Activated CD4-positive, alpha-beta T cell treated with anti-CD3 and anti-CD28 coated beads, Interleukin-2, amount 10 ng/mL, durations not matched to agents 7 days and 5 days (primary cell): ENCODE measurements at regions not wholly inside any gene's neighbourhood (a gene's known extent, or its start where the extent isn't known, plus 50 kb on each side); places are given as distances from the start of the nearest gene placed in this dataset.
A peak's percentile ranks its signal among the peaks of the same experiment; 100 is the strongest.

ENCODE experiments used
- CTCF ChIA-PET: fragments of 350-600 bp; sonication (Branson Sonifier 250); formaldehyde crosslinking; loops from one replicate; lab custom pipeline; 2021; ENCODE audit warnings: antibody characterized with exemption; lab: Charles Lee
- POLR2A ChIA-PET: fragments of 350-600 bp; sonication (Branson Sonifier 250); formaldehyde crosslinking; loops from one replicate; lab custom pipeline; 2021; ENCODE audit warnings: antibody characterized with exemption; lab: Charles Lee
- DNase-seq: peaks from one replicate; pipeline ENCODE4 v3.0.0-alpha.2; 2020
- H3K27ac Mint-ChIP-seq: one replicate; pipeline ENCODE4 v1.8.0; 2021; ENCODE audit warnings: mild to moderate bottlenecking, moderate library complexity, mixed read lengths
- H3K27me3 Mint-ChIP-seq: one replicate; pipeline ENCODE4 v1.8.0; 2021; ENCODE audit warnings: mixed read lengths
- H3K36me3 Mint-ChIP-seq: one replicate; pipeline ENCODE4 v1.8.0; 2021; ENCODE audit warnings: low read depth, mixed read lengths
- H3K4me1 Mint-ChIP-seq: one replicate; pipeline ENCODE4 v1.8.0; 2021; ENCODE audit warnings: mixed read lengths
- H3K4me3 Mint-ChIP-seq: one replicate; pipeline ENCODE4 v1.8.0; 2021; ENCODE audit warnings: mild to moderate bottlenecking, moderate library complexity, mixed read lengths
- H3K9me3 Mint-ChIP-seq: one replicate; pipeline ENCODE4 v1.8.0; 2021; ENCODE audit warnings: mixed read lengths

DNA sequence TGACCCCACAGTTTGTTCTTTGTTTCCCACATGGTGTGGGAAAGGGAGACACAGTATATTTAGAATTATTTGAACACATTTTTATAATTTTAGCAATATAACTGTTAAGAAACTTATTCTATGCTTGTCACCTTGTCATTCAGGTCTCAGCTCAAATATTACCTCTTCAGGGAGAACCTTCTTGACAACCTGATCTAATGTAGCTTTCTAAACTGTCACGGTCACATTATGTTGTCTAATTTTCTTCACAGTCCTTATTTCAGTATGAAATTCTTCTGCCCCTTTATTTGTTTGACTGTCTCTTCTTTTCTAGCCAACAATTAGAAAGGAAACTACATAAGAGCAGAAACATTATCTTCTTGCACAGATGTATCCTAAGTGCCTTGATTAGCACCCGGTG, 304.3 kb upstream of the PARD3B start:
- POLR2A ChIA-PET = no interaction called here

DNA sequence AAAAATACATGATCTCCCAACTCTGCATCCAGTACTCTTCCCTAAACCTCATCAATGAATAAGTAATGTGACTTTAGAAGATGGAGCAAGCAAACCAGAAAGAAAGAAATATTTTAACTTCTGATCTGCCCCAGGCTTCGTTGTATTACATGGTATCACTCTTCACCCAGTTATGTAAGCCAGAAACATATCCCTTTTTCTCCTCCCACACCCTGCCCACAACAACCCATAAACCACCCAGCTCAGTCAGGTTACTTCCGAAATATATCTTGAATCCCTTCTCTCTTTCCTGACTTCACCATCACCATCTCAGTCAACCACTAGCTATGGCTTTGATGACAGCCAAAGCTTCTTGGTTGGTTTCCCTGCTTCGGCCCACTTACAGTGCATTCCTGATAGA, 295.8 kb upstream of the PARD3B start:
- POLR2A ChIA-PET = no interaction called here
- H3K27ac Mint-ChIP-seq = no peak overlapping the region
- no peaks in the 10 kb centered on the region for H3K36me3 Mint-ChIP-seq
- no peak for DNase-seq
- CTCF ChIA-PET = no interaction called here
- peaks cover 10% of the 10 kb centered on the region for H3K27me3 Mint-ChIP-seq
- no peaks in the 10 kb centered on the region for H3K4me1 Mint-ChIP-seq
- no peak overlapping the region for H3K4me3 Mint-ChIP-seq
- H3K9me3 Mint-ChIP-seq = no peaks in the 10 kb centered on the region

More for the DNA sequence above, 304.3 kb upstream of the PARD3B start:
- Mint-ChIP-seq H3K27ac (no peak overlapping the region), H3K4me3 (no peak overlapping the region), H3K9me3 (no peaks in the 10 kb centered on the region), H3K27me3 (peaks cover 5% of the 10 kb centered on the region), H3K4me1 (peaks cover 9% of the 10 kb centered on the region), H3K36me3 (no peaks in the 10 kb centered on the region)
- CTCF ChIA-PET = no interaction called here
- no peak for DNase-seq

DNA sequence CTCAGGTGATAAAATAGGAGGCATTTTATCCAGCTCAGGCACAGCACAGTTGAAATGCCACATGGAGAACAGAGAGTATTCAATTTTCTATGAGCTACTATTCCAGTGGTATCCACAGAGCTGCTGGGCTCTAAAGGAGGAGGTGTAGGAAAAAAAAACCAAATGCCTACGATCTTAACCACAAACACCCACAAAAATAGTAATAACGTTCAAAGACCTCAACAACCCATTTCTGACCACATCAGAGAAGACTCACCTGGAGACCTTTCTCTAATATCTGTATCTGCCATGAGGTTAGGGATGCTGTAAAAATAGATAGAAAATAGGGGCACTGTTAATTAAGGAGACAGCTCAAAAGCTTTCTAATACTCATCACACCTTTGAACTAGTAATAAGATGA, 294.6 kb upstream of the PARD3B start:
- Mint-ChIP-seq H3K9me3 (no peaks in the 10 kb centered on the region), H3K36me3 (no peaks in the 10 kb centered on the region), H3K27ac (no peak overlapping the region), H3K27me3 (peaks cover 10% of the 10 kb centered on the region), H3K4me1 (no peaks in the 10 kb centered on the region), H3K4me3 (no peak overlapping the region)
- POLR2A ChIA-PET = interaction anchor here (0.6 kb wide), 1 partner anchor 49 kb away, joined by 3 read pairs; no protein-coding TSS in a partner anchor
- DNase-seq = no peak
- CTCF ChIA-PET = interaction anchor here (1.0 to 1.8 kb wide), 3 partner anchors 9 to 135 kb away, joined by 3 to 5 read pairs (median 3); no protein-coding TSS in a partner anchor

DNA sequence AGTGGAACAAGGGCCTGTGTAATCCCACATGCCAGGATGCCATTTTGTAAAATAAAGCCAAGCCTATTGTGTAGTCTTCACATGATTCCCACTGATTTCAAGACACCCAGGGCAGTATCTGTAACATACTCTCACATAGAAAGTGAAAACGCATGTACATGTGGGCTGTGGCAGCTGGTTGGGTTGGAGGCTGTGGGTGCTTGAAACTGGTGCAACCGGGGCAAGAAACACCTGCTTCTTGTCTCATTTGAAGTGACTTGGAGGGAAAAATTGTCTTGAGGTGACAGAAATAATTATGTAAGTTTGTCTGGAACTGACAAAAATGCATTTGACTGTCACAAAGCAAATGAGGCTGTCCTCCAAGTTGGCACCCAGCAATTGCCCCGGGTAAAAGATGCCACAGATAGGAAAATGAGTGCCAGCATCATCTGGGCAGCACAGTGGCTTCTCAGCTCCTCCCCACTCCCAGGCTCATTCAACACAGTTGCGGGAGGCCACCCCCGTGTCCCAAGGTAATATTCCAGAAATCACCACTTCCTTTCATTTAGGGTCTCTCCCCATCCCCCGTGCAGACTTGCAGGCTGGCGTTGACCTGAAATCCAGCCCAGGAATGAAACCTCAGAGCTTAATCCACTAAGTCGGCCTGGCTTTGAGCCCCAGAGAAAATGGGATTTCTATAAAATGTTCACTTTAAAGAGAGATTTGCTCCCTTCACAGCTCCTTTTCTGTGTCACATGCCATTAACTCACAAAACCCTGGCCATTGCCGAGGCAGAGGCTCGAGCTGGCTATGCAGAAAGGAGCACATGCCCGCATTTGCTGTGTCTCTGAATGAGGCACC, 293.9 kb upstream of the PARD3B start:
- ChIA-PET CTCF (interaction anchor here (1.0 to 1.8 kb wide), 3 partner anchors 8 to 135 kb away, joined by 3 to 5 read pairs (median 3); no protein-coding TSS in a partner anchor), POLR2A (interaction anchor here (0.7 kb wide), 1 partner anchor 187 kb away, joined by 4 read pairs; no protein-coding TSS in a partner anchor)
- no peak for DNase-seq
- Mint-ChIP-seq H3K36me3 (no peaks in the 10 kb centered on the region), H3K27ac (no peak overlapping the region), H3K4me3 (no peak overlapping the region), H3K27me3 (peaks cover 10% of the 10 kb centered on the region), H3K9me3 (no peaks in the 10 kb centered on the region), H3K4me1 (no peaks in the 10 kb centered on the region)

DNA sequence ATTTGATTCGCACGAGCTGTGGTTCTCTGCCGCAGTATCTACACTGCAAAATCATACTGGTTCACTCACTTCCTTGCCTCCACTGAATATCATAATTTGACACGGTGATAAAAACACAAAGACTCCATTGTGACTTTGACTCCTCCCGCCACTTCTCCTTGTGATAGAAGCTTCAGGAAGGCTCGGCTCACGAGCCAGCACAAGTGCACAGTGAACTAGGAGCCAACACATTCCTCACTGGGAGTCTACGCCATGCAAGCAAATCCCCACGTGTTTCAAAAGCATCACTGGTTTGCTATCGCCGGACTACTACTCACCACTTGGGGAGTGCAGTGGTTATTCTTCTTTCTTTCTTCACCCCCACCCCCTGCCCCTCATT, 293.3 kb upstream of the PARD3B start:
- H3K27ac Mint-ChIP-seq = no peak overlapping the region
- no peak for DNase-seq
- H3K4me3 Mint-ChIP-seq = no peak overlapping the region
- H3K4me1 Mint-ChIP-seq = no peaks in the 10 kb centered on the region
- no peaks in the 10 kb centered on the region for H3K9me3 Mint-ChIP-seq
- peaks cover 10% of the 10 kb centered on the region for H3K27me3 Mint-ChIP-seq
- ChIA-PET POLR2A (interaction anchor here (0.7 kb wide), 1 partner anchor 188 kb away, joined by 4 read pairs; no protein-coding TSS in a partner anchor), CTCF (no interaction called here)
- no peaks in the 10 kb centered on the region for H3K36me3 Mint-ChIP-seq

DNA sequence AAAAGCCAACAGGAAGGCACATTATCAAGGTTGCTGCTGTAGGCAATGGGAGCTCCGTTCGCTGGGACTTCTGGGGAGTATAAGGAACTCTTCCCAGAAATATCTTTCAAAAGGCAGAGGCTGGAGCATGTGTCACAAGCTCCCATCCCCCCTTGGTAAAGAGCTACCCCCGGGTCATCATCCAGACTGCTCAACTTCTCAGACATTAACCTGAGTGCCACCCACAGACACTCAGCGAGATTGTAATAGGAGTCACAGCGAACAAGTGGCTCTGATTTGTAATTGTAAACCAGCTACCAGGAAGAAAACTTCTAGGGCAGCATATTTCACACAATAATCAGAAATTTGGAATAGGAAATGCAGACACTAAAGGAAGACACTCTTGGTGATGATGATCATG, 290.2 kb upstream of the PARD3B start:
- no peaks in the 10 kb centered on the region for H3K36me3 Mint-ChIP-seq
- ChIA-PET CTCF (no interaction called here), POLR2A (no interaction called here)
- DNase-seq = no peak
- H3K4me1 Mint-ChIP-seq = no peaks in the 10 kb centered on the region
- H3K9me3 Mint-ChIP-seq = no peaks in the 10 kb centered on the region
- H3K4me3 Mint-ChIP-seq = no peak overlapping the region
- H3K27ac Mint-ChIP-seq = no peak overlapping the region
- H3K27me3 Mint-ChIP-seq = peaks cover 22% of the 10 kb centered on the region

DNA sequence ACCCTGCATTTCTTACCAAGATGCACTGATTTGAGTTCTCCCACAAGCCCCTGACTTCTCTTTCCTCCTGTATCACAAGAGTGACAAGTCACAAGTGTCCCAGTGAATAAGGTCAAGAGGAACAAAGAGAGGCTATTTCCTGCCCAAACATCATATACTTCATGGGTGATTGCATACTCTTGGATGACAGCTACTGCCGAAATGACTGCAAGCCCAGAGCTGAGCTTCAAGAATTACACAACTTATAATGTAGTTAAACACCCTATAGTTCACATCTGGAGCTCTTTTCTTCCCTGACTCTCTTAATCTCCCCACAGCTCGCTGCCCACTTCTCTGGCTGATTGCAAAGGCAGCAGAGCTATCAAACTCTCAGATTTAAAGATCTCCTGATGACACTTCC, 289.7 kb upstream of the PARD3B start:
- Mint-ChIP-seq H3K27ac (no peak overlapping the region), H3K27me3 (peaks cover 23% of the 10 kb centered on the region), H3K9me3 (no peaks in the 10 kb centered on the region), H3K36me3 (no peaks in the 10 kb centered on the region), H3K4me3 (no peak overlapping the region), H3K4me1 (no peaks in the 10 kb centered on the region)
- DNase-seq = no peak
- ChIA-PET CTCF (no interaction called here), POLR2A (no interaction called here)

DNA sequence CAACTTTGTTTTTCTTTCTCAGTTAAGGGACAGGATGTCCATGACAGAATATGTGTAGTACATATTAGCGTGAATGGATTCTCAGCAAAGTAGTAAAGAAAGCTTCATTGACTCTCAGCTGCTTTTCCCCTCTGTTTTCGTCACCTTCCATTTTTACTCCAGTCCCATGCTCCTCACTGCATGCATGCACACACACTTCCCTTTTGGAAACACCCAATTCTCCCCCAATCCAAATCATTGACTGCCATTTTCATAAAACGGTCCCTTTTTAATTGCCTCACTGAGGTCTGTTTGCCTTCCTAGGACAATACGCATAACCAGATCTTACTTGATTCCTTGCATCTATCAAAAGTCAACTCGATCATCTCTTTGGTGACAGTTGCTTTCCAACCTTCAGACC, 287.5 kb upstream of the PARD3B start:
- Mint-ChIP-seq H3K4me3 (no peak overlapping the region), H3K9me3 (no peaks in the 10 kb centered on the region), H3K27ac (no peak overlapping the region), H3K4me1 (no peaks in the 10 kb centered on the region), H3K36me3 (no peaks in the 10 kb centered on the region), H3K27me3 (peaks cover 21% of the 10 kb centered on the region)
- DNase-seq = no peak
- POLR2A ChIA-PET = no interaction called here
- CTCF ChIA-PET = interaction anchor here (1.1 kb wide), 1 partner anchor 112 kb away, joined by 3 read pairs; no protein-coding TSS in a partner anchor

DNA sequence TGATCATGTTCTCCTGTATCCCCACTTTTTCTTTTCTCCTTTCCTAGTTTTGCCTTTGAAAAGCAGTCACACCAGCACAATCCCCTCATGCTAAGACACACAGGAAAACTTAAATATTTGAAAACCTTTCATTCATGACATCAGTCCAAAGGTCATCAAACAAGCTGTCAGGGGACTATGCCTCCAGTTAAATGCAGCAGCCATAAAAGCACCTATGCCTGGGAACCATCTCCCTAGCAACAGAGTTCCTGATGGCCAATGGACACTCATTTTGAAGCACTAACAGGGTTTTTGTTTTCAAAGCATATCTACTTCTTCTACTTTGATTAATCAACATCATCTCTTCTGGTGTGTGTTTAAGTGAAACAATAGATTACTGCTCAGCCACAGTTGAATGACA, 286.4 kb upstream of the PARD3B start:
- CTCF ChIA-PET = interaction anchor here (1.1 to 2.1 kb wide), 2 partner anchors 8 to 113 kb away, joined by 3 to 5 read pairs; no protein-coding TSS in a partner anchor
- no peak overlapping the region for H3K27ac Mint-ChIP-seq
- no peaks in the 10 kb centered on the region for H3K36me3 Mint-ChIP-seq
- H3K4me3 Mint-ChIP-seq = no peak overlapping the region
- no peak for DNase-seq
- H3K9me3 Mint-ChIP-seq = no peaks in the 10 kb centered on the region
- POLR2A ChIA-PET = no interaction called here
- no peaks in the 10 kb centered on the region for H3K4me1 Mint-ChIP-seq
- H3K27me3 Mint-ChIP-seq = peaks cover 25% of the 10 kb centered on the region

DNA sequence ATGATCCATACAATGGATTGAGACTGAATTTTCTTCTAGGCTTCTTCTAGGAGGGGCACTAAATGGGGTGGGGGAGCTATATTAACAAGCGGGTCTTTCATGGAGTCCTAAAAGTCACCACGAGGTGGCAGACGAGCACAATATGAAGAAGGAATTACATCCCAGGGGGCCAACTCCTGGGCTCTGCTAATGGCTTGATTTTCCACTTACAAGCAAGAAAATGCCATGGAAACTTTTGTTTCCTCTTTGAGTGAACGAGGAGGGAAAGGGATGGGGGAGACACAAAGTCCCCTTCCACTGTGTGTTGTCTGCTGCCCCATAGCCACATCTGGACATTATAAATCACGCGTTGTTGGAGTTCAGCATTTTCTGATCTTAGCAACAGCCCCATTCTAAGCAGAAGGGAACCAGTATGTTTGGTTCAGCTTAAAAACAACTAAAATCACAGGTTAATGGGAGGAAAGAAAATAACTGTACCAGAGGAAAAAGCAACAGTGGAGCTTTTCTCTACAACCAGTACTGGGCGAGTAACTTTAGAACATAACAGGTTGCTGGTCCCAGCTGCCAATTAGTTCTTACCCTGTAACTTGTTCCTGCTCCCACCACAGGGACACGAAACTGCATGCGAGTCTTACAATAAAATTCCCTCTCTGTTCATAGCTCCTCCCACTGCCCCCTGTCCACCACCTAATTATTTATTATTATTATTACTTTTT, 285.0 kb upstream of the PARD3B start:
- Mint-ChIP-seq H3K27me3 (peaks cover 38% of the 10 kb centered on the region), H3K27ac (no peak overlapping the region), H3K9me3 (no peaks in the 10 kb centered on the region), H3K4me3 (no peak overlapping the region), H3K4me1 (no peaks in the 10 kb centered on the region), H3K36me3 (no peaks in the 10 kb centered on the region)
- peak; percentile 48 for DNase-seq
- CTCF ChIA-PET = interaction anchor here (1.0 to 2.2 kb wide), 8 partner anchors 10 to 83 kb away, joined by 3 to 7 read pairs (median 5); no protein-coding TSS in a partner anchor
- POLR2A ChIA-PET = no interaction called here

DNA sequence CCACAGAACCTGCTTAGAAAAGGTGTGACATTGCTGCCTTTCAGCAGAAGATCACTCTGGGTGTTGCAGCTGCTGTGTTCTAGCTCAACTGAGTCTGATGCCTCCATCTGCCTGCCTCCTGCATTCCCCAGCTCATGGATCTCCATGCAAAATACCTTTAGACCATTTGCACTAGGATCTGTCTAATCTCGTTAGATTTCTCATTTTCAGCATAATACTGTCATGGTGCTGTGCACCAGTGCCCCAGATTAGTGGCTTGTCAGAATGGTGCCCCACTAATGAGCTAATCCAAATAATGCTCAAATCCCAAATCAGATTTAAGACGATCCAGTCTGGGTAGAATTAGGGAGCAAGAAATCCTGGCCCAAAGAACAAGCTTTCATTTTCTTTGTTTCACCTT, 284.4 kb upstream of the PARD3B start:
- H3K4me1 Mint-ChIP-seq = no peaks in the 10 kb centered on the region
- no peaks in the 10 kb centered on the region for H3K9me3 Mint-ChIP-seq
- H3K4me3 Mint-ChIP-seq = no peak overlapping the region
- H3K27me3 Mint-ChIP-seq = peaks cover 42% of the 10 kb centered on the region
- ChIA-PET POLR2A (no interaction called here), CTCF (interaction anchor here (1.1 to 2.2 kb wide), 6 partner anchors 10 to 83 kb away, joined by 3 to 7 read pairs (median 5); no protein-coding TSS in a partner anchor)
- no peaks in the 10 kb centered on the region for H3K36me3 Mint-ChIP-seq
- DNase-seq = no peak
- no peak overlapping the region for H3K27ac Mint-ChIP-seq

DNA sequence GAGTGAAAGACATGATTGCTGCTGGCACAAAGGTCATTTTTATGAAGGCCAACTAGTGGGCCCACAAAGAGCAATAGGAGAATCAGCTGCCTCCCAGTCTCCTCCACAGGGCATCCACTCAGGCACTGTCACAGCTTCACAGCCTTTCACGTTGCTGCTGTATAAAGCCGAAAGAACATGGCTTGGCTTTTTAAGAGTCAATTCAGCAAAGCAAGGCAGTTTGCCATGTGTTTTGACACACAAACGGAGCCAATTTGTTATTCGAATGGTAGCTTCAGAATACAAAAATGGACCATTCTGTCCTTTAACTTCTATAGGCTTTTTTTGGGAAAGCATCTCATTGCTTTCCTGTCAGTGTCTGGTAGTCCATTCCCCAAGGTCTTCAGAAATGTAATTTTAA, 283.4 kb upstream of the PARD3B start:
- Mint-ChIP-seq H3K27ac (no peak overlapping the region), H3K9me3 (no peaks in the 10 kb centered on the region), H3K36me3 (no peaks in the 10 kb centered on the region), H3K27me3 (peaks cover 47% of the 10 kb centered on the region), H3K4me3 (no peak overlapping the region), H3K4me1 (no peaks in the 10 kb centered on the region)
- CTCF ChIA-PET = interaction anchor here (0.6 to 2.2 kb wide), 4 partner anchors 15 to 1550 kb away, joined by 3 to 5 read pairs (median 4); no protein-coding TSS in a partner anchor
- DNase-seq = no peak
- POLR2A ChIA-PET = no interaction called here
